K562 (cell line): ENCODE measurements at regions not wholly inside any gene's neighbourhood (a gene's known extent, or its start where the extent isn't known, plus 50 kb on each side); places are given as distances from the start of the nearest gene placed in this dataset.

ENCODE experiments used
- CTCFL ChIP-seq: IDR thresholded peaks from 2 replicates; pipeline ENCODE4 v1.6.1; 2011; ENCODE audit warnings: borderline replicate concordance, low read depth, mild to moderate bottlenecking, moderate library complexity, low read length; ENCODE audit not compliant: insufficient read depth, poor library complexity, severe bottlenecking
- FOXO4 ChIP-seq: fragments of 450-650 bp; formaldehyde crosslinking; IDR thresholded peaks from 2 replicates; pipeline ENCODE4 v1.4.0; 2020; ENCODE audit warnings: mild to moderate bottlenecking, moderate library complexity
- IRF1 ChIP-seq: sonication (generic); formaldehyde crosslinking; IDR thresholded peaks from 2 replicates; pipeline ENCODE4 v1.8.0; 2022; ENCODE audit warnings: missing genetic modification reagents, mild to moderate bottlenecking, borderline replicate concordance
- KHSRP ChIP-seq: fragments of 450-650 bp; IDR thresholded peaks from 2 replicates; pipeline ENCODE4 v1.6.1; 2017
- LCOR ChIP-seq: sonication (generic); formaldehyde crosslinking; IDR thresholded peaks from 2 replicates; pipeline ENCODE4 v1.8.0; 2022; ENCODE audit warnings: mild to moderate bottlenecking, missing genetic modification reagents
- MCM2 ChIP-seq: fragments of 450-650 bp; IDR thresholded peaks from 2 replicates; pipeline ENCODE4 v1.6.1; 2017; ENCODE audit warnings: low read depth, mild to moderate bottlenecking
- MTA2 ChIP-seq: fragments of 450-650 bp; IDR thresholded peaks from 2 replicates; pipeline ENCODE4 v1.6.1; 2016; ENCODE audit warnings: low read depth
- NR2C1 ChIP-seq, 2 experiments: fragments of 450-650 bp; IDR thresholded peaks; 2 replicates each; pipeline ENCODE4 v1.6.1; 2017; ENCODE audit warnings: mild to moderate bottlenecking in 2 of 2, antibody characterized with exemption in 1 of 2, inconsistent platforms in 1 of 2, missing compliant biosample characterization in 1 of 2, missing genetic modification characterization in 1 of 2
- PML ChIP-seq: IDR thresholded peaks from 2 replicates; pipeline ENCODE4 v1.6.1; 2012; ENCODE audit warnings: low read length, inconsistent platforms
- POLR3A ChIP-seq: IDR thresholded peaks from 2 replicates; pipeline ENCODE4 v1.6.1; 2011; ENCODE audit warnings: borderline replicate concordance, mild to moderate bottlenecking, moderate library complexity; ENCODE audit not compliant: insufficient read length, insufficient read depth; ENCODE audit errors: extremely low read depth
- PPARD ChIP-seq: fragments of 250-450 bp; sonication (Bioruptor Pico); IDR thresholded peaks from 2 replicates; pipeline ENCODE4 v1.8.0; 2022; ENCODE audit warnings: inconsistent platforms, mild to moderate bottlenecking, moderate library complexity
- PTBP1 ChIP-seq: fragments of 200-400 bp; formaldehyde crosslinking; IDR thresholded peaks from 2 replicates; pipeline ENCODE4 v1.6.1; 2017; ENCODE audit warnings: low read depth, low read length
- RBFOX2 ChIP-seq: fragments of 200-400 bp; formaldehyde crosslinking; IDR thresholded peaks from 2 replicates; pipeline ENCODE4 v1.6.1; 2017; ENCODE audit warnings: low read depth, mild to moderate bottlenecking, low read length, moderate library complexity
- SIX5 ChIP-seq, 2 experiments: IDR thresholded peaks; 2 replicates each; pipeline ENCODE4 v1.6.1; 2011; ENCODE audit warnings: low read length in 2 of 2, borderline replicate concordance in 1 of 2, low read depth in 1 of 2, mild to moderate bottlenecking in 1 of 2, moderate library complexity in 1 of 2; ENCODE audit not compliant: insufficient read depth in 1 of 2
- SOX6 ChIP-seq: fragments of 450-650 bp; IDR thresholded peaks from 2 replicates; pipeline ENCODE4 v1.6.1; 2014; ENCODE audit warnings: mild to moderate bottlenecking
- TAL1 ChIP-seq: fragments of 450-650 bp; IDR thresholded peaks from 2 replicates; pipeline ENCODE4 v1.6.1; 2016; ENCODE audit warnings: mild to moderate bottlenecking
- TCF15 ChIP-seq: fragments of 250-450 bp; sonication (Bioruptor Pico); IDR thresholded peaks from 2 replicates; pipeline ENCODE4 v1.8.0; 2022; ENCODE audit warnings: moderate library complexity, mild to moderate bottlenecking, inconsistent platforms
- ZEB2 ChIP-seq: fragments of 450-650 bp; IDR thresholded peaks from 2 replicates; pipeline ENCODE4 v1.6.1; 2016
- ZMIZ1 ChIP-seq, 2 experiments: fragments of 150-350 bp in 1 of 2; IDR thresholded peaks; 2 replicates each; pipeline ENCODE4 v1.6.1; 2012 to 2016; ENCODE audit warnings: low read depth in 2 of 2, low read length in 2 of 2, mild to moderate bottlenecking in 1 of 2, moderate library complexity in 1 of 2
- ZNF583 ChIP-seq: fragments of 250-450 bp; sonication (Bioruptor Pico); IDR thresholded peaks from 2 replicates; pipeline ENCODE4 v1.4.0; 2020
- ZNF76 ChIP-seq: fragments of 250-450 bp; sonication (Bioruptor Pico); IDR thresholded peaks from 2 replicates; pipeline ENCODE4 v1.4.0; 2020; ENCODE audit warnings: mild to moderate bottlenecking, moderate library complexity, borderline replicate concordance

- peak in 1 of 2 experiments; percentile 27; a peak in 1 of 4 replicates for TF ChIP-seq ZMIZ1 (IDR thresholded peaks at IDR 0.05; ENCODE audit: low read depth in 2 of 2, low read length in 2 of 2)
- no peak for TF ChIP-seq KHSRP
- TF ChIP-seq LCOR: no peak
- TF ChIP-seq PTBP1: no peak
- no peak for TF ChIP-seq CTCFL
- TF ChIP-seq PML: no peak
- no peak for TF ChIP-seq PPARD (CRISPR knock-in tag)
- peak; percentile 85; the same call in 1 of the 2 replicates for TF ChIP-seq TCF15
- TF ChIP-seq NR2C1 (IDR thresholded peaks at IDR 0.05): no peak
- peak; percentile 76 for TF ChIP-seq NR2C1 (tag; IDR thresholded peaks at IDR 0.05)
- TF ChIP-seq SOX6: peak; percentile 90
- peak; percentile 94 for TF ChIP-seq ZEB2
- TF ChIP-seq MTA2: peak; percentile 41; the same call in 1 of the 2 replicates
- TF ChIP-seq FOXO4 (CRISPR knock-in tag): no peak; the same call in 1 of the 2 replicates
- TF ChIP-seq ZNF583: peak; percentile 62; the same call in 1 of the 2 replicates
- TF ChIP-seq SIX5 (IDR thresholded peaks at IDR 0.05; ENCODE audit: borderline replicate concordance in 1 of 2, insufficient read depth in 1 of 2, low read depth in 1 of 2, low read length in 2 of 2): no peak
- TF ChIP-seq RBFOX2: no peak
- TF ChIP-seq POLR3A: no peak
- TF ChIP-seq TAL1: peak; percentile 58
- no peak for TF ChIP-seq IRF1 (CRISPR knock-in tag)
- no peak for TF ChIP-seq ZNF76 (CRISPR knock-in tag)
- TF ChIP-seq MCM2: no peak
Measured at GRCh38 chr7:138350701-138351357, 109.2 kb upstream of the TRIM24 start (continued).
